HCT116 (cell line): ENCODE measurements at regions not wholly inside any gene's neighbourhood (a gene's known extent, or its start where the extent isn't known, plus 50 kb on each side); places are given as distances from the start of the nearest gene placed in this dataset.

Experiments
- ATAC-seq: fragments of 200-7000 bp; cut with Tn5 transposase; 2 replicates; pipeline ENCODE4 v1.9.1; 2020; ENCODE audit warnings: mild to moderate bottlenecking, moderate library complexity
- BruUV-seq: library from RNA; stranded (reverse); fragments of 400-500 nt; replicated peaks from 2 replicates; lab custom pipeline; 2021; lab: Mats Ljungman, UMichigan
- CTCF ChIA-PET: fragments of 300-600 bp; sonication (Branson Sonifier 250); formaldehyde crosslinking; loops from one replicate; lab custom pipeline; 2021; ENCODE audit warnings: antibody characterized with exemption; lab: Charles Lee
- POLR2A ChIA-PET: fragments of 300-600, 350-600 bp; sonication (Branson Sonifier 250); formaldehyde crosslinking; loops from one replicate; lab custom pipeline; 2021; ENCODE audit warnings: antibody characterized with exemption; lab: Charles Lee
- RAD21 ChIA-PET, 2 experiments: fragments of 300-600 bp; sonication (Branson Sonifier 250); formaldehyde crosslinking; loops; one replicate each; lab custom pipeline; 2023; ENCODE audit warnings: low total read pairs in 2 of 2; ENCODE audit not compliant: uncharacterized antibody in 2 of 2, unreplicated experiment in 2 of 2, low non-redundant PET in 1 of 2; lab: Charles Lee
- DNase-seq: peaks from one replicate; pipeline ENCODE4 v3.0.0-alpha.2; 2010; ENCODE audit warnings: low read depth, low spot score
- H2AFZ ChIP-seq: fragments of 200-600 bp; shearing (Covaris generic), sonication (generic); 2 replicates; pipeline ENCODE4 v1.6.1; 2017; ENCODE audit warnings: low read depth, mixed run types, mixed read lengths, antibody characterized with exemption, low read length; ENCODE audit not compliant: poor library complexity, severe bottlenecking
- H3K27ac ChIP-seq: 2 replicates; pipeline ENCODE4 v1.5.1; 2012; ENCODE audit warnings: low read depth, low read length
- H3K27me3 ChIP-seq: fragments of 200-600 bp; sonication (generic); 2 replicates; pipeline ENCODE4 v1.6.1; 2016; ENCODE audit warnings: mixed run types, low read length, mixed read lengths; ENCODE audit not compliant: insufficient read depth
- H3K36me3 ChIP-seq, 2 experiments: fragments of 200-500 bp in 1 of 2; fragments of 200-600 bp in 1 of 2; sonication (Bioruptor generic) in 1 of 2; sonication (generic) in 1 of 2; 2 replicates each; pipeline versions ENCODE4 v1.5.1 to v1.6.1; 2014 to 2016; ENCODE audit warnings: low read length in 2 of 2, inconsistent platforms in 1 of 2, mixed read lengths in 1 of 2, mixed run types in 1 of 2; ENCODE audit not compliant: insufficient read depth in 2 of 2, control insufficient read depth in 1 of 2
- H3K4me1 ChIP-seq, 2 experiments: fragments of 200-600 bp in 1 of 2; sonication (generic) in 1 of 2; 2 replicates each; pipeline versions ENCODE4 v1.5.1 to v1.6.1; 2012 to 2017; ENCODE audit warnings: low read length in 2 of 2, inconsistent platforms in 1 of 2, mild to moderate bottlenecking in 1 of 2, mixed read lengths in 1 of 2, mixed run types in 1 of 2, moderate library complexity in 1 of 2; ENCODE audit not compliant: insufficient read depth in 2 of 2, control insufficient read depth in 1 of 2
- H3K4me2 ChIP-seq: fragments of 200-600 bp; sonication (generic); 2 replicates; pipeline ENCODE4 v1.6.1; 2017; ENCODE audit warnings: mixed run types, low read length, mixed read lengths
- H3K4me3 ChIP-seq, 2 experiments: fragments of 200-600 bp in 1 of 2; sonication (generic) in 1 of 2; replicated peaks in 1 of 2; 2 replicates each; pipeline ENCODE4 v1.5.1; 2011 to 2016; ENCODE audit warnings: low read length in 2 of 2, control low read depth in 1 of 2, low read depth in 1 of 2, mild to moderate bottlenecking in 1 of 2, mixed read lengths in 1 of 2, mixed run types in 1 of 2
- H3K79me2 ChIP-seq: fragments of 200-600 bp; sonication (generic); 2 replicates; pipeline ENCODE4 v1.6.1; 2017; ENCODE audit warnings: mild to moderate bottlenecking, mixed run types, low read length, moderate library complexity, mixed read lengths; ENCODE audit not compliant: insufficient read depth
- H3K9ac ChIP-seq: fragments of 200-600 bp; sonication (generic); 2 replicates; pipeline ENCODE4 v1.6.1; 2016; ENCODE audit warnings: low read length, mixed read lengths
- H3K9me2 ChIP-seq: fragments of 200-600 bp; sonication (generic), shearing (Covaris generic); 2 replicates; pipeline ENCODE4 v1.6.1; 2017; ENCODE audit warnings: mixed run types, mild to moderate bottlenecking, moderate library complexity; ENCODE audit not compliant: insufficient read depth
- H3K9me3 ChIP-seq, 2 experiments: fragments of 200-500 bp in 1 of 2; fragments of 200-600 bp in 1 of 2; sonication (Bioruptor generic) in 1 of 2; sonication (generic) in 1 of 2; 2 replicates each; pipeline ENCODE4 v1.6.1; 2014 to 2017; ENCODE audit warnings: low read length in 2 of 2, mixed read lengths in 2 of 2, inconsistent platforms in 1 of 2, low read depth in 1 of 2, mild to moderate bottlenecking in 1 of 2, mixed run types in 1 of 2, moderate library complexity in 1 of 2; ENCODE audit not compliant: control insufficient read depth in 1 of 2, insufficient read depth in 1 of 2
- H4K20me1 ChIP-seq: fragments of 200-600 bp; sonication (generic), shearing (Covaris generic); 2 replicates; pipeline ENCODE4 v1.6.1; 2017; ENCODE audit warnings: mixed run types, mild to moderate bottlenecking, moderate library complexity; ENCODE audit not compliant: insufficient read depth
- ATF3 ChIP-seq: IDR thresholded peaks from 2 replicates; pipeline ENCODE4 v1.6.1; 2012
- CEBPB ChIP-seq: IDR thresholded peaks from 2 replicates; pipeline ENCODE4 v1.6.1; 2012; ENCODE audit warnings: low read depth
- EGR1 ChIP-seq: IDR thresholded peaks from 2 replicates; pipeline ENCODE4 v1.6.1; 2012; ENCODE audit warnings: low read depth
- ELF1 ChIP-seq: IDR thresholded peaks from 2 replicates; pipeline ENCODE4 v1.6.1; 2012; ENCODE audit warnings: low read depth, borderline replicate concordance
- JUND ChIP-seq: IDR thresholded peaks from 2 replicates; pipeline ENCODE4 v1.6.1; 2012
- POLR2A ChIP-seq: IDR thresholded peaks from 2 replicates; pipeline ENCODE4 v1.7.0; 2011; ENCODE audit warnings: borderline replicate concordance; ENCODE audit not compliant: insufficient read depth, insufficient read length; ENCODE audit errors: extremely low read depth
- POLR2AphosphoS5 ChIP-seq: IDR thresholded peaks from 2 replicates; pipeline ENCODE4 v1.6.1; 2011; ENCODE audit warnings: mild to moderate bottlenecking, low read depth, low read length, moderate library complexity
- RAD21 ChIP-seq: IDR thresholded peaks from 2 replicates; pipeline ENCODE4 v1.6.1; 2012; ENCODE audit warnings: low read depth, mild to moderate bottlenecking
- REST ChIP-seq: IDR thresholded peaks from 2 replicates; pipeline ENCODE4 v1.6.1; 2012; ENCODE audit warnings: low read depth
- SIN3A ChIP-seq: IDR thresholded peaks from 2 replicates; pipeline ENCODE4 v1.6.1; 2012; ENCODE audit warnings: low read depth
- SP1 ChIP-seq: IDR thresholded peaks from 2 replicates; pipeline ENCODE4 v1.6.1; 2012; ENCODE audit warnings: low read depth
- SRF ChIP-seq: IDR thresholded peaks from 2 replicates; pipeline ENCODE4 v1.6.1; 2012; ENCODE audit warnings: low read depth
- YY1 ChIP-seq: IDR thresholded peaks from 2 replicates; pipeline ENCODE4 v1.6.1; 2011; ENCODE audit warnings: low read length, low read depth, moderate library complexity, mild to moderate bottlenecking; ENCODE audit not compliant: insufficient replicate concordance; ENCODE audit errors: extremely low read depth
- ZBTB33 ChIP-seq: IDR thresholded peaks from 2 replicates; pipeline ENCODE4 v1.6.1; 2011; ENCODE audit warnings: mild to moderate bottlenecking, low read length, moderate library complexity; ENCODE audit not compliant: insufficient replicate concordance; ENCODE audit errors: extremely low read depth
- ZFX ChIP-seq: fragments of 450-650 bp; IDR thresholded peaks from 2 replicates; pipeline ENCODE4 v1.6.1; 2017
- ZNF274 ChIP-seq: fragments of 200-500 bp; sonication (Bioruptor generic); IDR thresholded peaks from 2 replicates; pipeline ENCODE4 v1.6.1; 2014; ENCODE audit warnings: mild to moderate bottlenecking, low read depth, low read length, inconsistent platforms
- intact Hi-C: fragments of 100-400 bp; cut with micrococcal nuclease; formaldehyde crosslinking; loops from 2 replicates; pipeline ENCODE4 v1.10.0; 2022

- H4K20me1 ChIP-seq: no peaks in the 10 kb centered on the region
- no TSS peak for BruUV-seq
- RAD21 ChIA-PET: no interaction called here
- H3K27ac ChIP-seq: no peak overlapping the region
- H3K4me2 ChIP-seq: no peak overlapping the region
- peaks cover 44% of the 10 kb centered on the region for H3K27me3 ChIP-seq
- no peak overlapping the region for H2AFZ ChIP-seq
- POLR2A ChIA-PET: no interaction called here
- H3K9me2 ChIP-seq: no peaks in the 10 kb centered on the region
- intact Hi-C loops: no loop called here
- TF ChIP-seq ELF1 (no peak), SIN3A (no peak), SRF (no peak), ATF3 (no peak), POLR2A (no peak), JUND (no peak), YY1 (no peak), ZNF274 (no peak), POLR2AphosphoS5 (no peak)
- TF ChIP-seq, all 23 proteins: peak for 0
- ATAC-seq (no peak), DNase-seq (no peak)
- H3K36me3 ChIP-seq: no peaks in the 10 kb centered on the region
- H3K9me3 ChIP-seq: no peaks in the 10 kb centered on the region
- no peak overlapping the region for H3K9ac ChIP-seq
- H3K79me2 ChIP-seq: no peaks in the 10 kb centered on the region
- CTCF ChIA-PET: no interaction called here
- H3K4me1 ChIP-seq: no peaks in the 10 kb centered on the region
- H3K4me3 ChIP-seq: no peak overlapping the region
Observed at GRCh38 chr12:98369581-98369980, 145.8 kb upstream of the TMPO start.

GRCh38 chr12:98370976-98371375 is 144.4 kb upstream of the TMPO start:
- Histone ChIP-seq H3K9me2 (no peaks in the 10 kb centered on the region), H3K27ac (no peak overlapping the region), H3K9me3 (no peaks in the 10 kb centered on the region), H3K27me3 (peaks cover 30% of the 10 kb centered on the region), H3K4me3 (no peak overlapping the region), H3K4me2 (no peak overlapping the region), H4K20me1 (no peaks in the 10 kb centered on the region), H2AFZ (no peak overlapping the region), H3K79me2 (no peaks in the 10 kb centered on the region), H3K36me3 (no peaks in the 10 kb centered on the region), H3K4me1 (no peaks in the 10 kb centered on the region), H3K9ac (no peak overlapping the region)
- ATAC-seq: no peak
- CTCF ChIA-PET: no interaction called here
- intact Hi-C loops: loop anchor here (5.0 to 10.0 kb wide), 3 partner anchors 144 to 656 kb away; no protein-coding TSS in a partner anchor
- BruUV-seq: no TSS peak
- DNase-seq: no peak
- RAD21 ChIA-PET: no interaction called here
- POLR2A ChIA-PET: no interaction called here
- TF ChIP-seq SP1: no peak
- no peak for TF ChIP-seq EGR1
- TF ChIP-seq POLR2A: no peak
- no peak for TF ChIP-seq ZNF274
- TF ChIP-seq CEBPB: no peak
- no peak for TF ChIP-seq ZFX
- TF ChIP-seq ELF1: no peak
- TF ChIP-seq RAD21: no peak
- no peak for TF ChIP-seq ATF3
- no peak for TF ChIP-seq REST
- TF ChIP-seq ZBTB33: no peak
